ENCODE measurements at regions not wholly inside any gene's neighbourhood (a gene's known extent, or its start where the extent isn't known, plus 50 kb on each side); places are given as distances from the start of the nearest gene placed in this dataset.
"Not testable (repeated sequence)": the region's sequence is repeated elsewhere in the genome, so short reads cannot be mapped to it uniquely, and the experiment has no call there.

GRCh38 chr1:215449147-215449546, 118.0 kb upstream of the KCTD3 start:
- WGBS (ENCODE audit: insufficient coverage) = no CpG with 5 or more reads among the region's 1 CpG
- not testable (repeated sequence) for H3K4me1 ChIP-seq (ENCODE audit: control insufficient read depth, insufficient read depth, low read length)

GRCh38 chr1:215453440-215453839, 113.7 kb upstream of the KCTD3 start:
- Histone ChIP-seq H3K4me3 (ENCODE audit: low read length) (no peak overlapping the region), H3K9me3 (replicated peaks; ENCODE audit: control insufficient read depth, low read depth, low read length) (no peaks in the 10 kb centered on the region), H3K27ac (ENCODE audit: low read length) (no peak overlapping the region), H3K27me3 (ENCODE audit: control insufficient read depth, insufficient read depth, low read length) (no peaks in the 10 kb centered on the region), H3K36me3 (ENCODE audit: control insufficient read depth, insufficient read depth, low read length) (no peaks in the 10 kb centered on the region), H3K4me1 (ENCODE audit: control insufficient read depth, insufficient read depth, low read length) (peaks cover 3% of the 10 kb centered on the region)
- peak; percentile 57 for DNase-seq

More at GRCh38 chr1:215449147-215449546, 118.0 kb upstream of the KCTD3 start:
- DNase-seq; H3K9me3 ChIP-seq (replicated peaks; ENCODE audit: control insufficient read depth, low read depth, low read length); H3K27ac ChIP-seq (ENCODE audit: low read length); H3K27me3 ChIP-seq (ENCODE audit: control insufficient read depth, insufficient read depth, low read length); H3K36me3 ChIP-seq (ENCODE audit: control insufficient read depth, insufficient read depth, low read length); H3K4me3 ChIP-seq (ENCODE audit: low read length): not testable (repeated sequence)

- H3K4me1 ChIP-seq (ENCODE audit: control insufficient read depth, insufficient read depth, low read length) = peaks cover 3% of the 10 kb centered on the region
- no peaks in the 10 kb centered on the region for H3K27me3 ChIP-seq (ENCODE audit: control insufficient read depth, insufficient read depth, low read length)
- no CpG with 5 or more reads among the region's 3 CpGs for WGBS (ENCODE audit: insufficient coverage)
- no peak overlapping the region for H3K4me3 ChIP-seq (ENCODE audit: low read length)
- DNase-seq = peak; percentile 30
- no peaks in the 10 kb centered on the region for H3K36me3 ChIP-seq (ENCODE audit: control insufficient read depth, insufficient read depth, low read length)
- no peaks in the 10 kb centered on the region for H3K9me3 ChIP-seq (replicated peaks; ENCODE audit: control insufficient read depth, low read depth, low read length)
- H3K27ac ChIP-seq (ENCODE audit: low read length) = no peak overlapping the region
Observed at GRCh38 chr1:215457213-215457612, 109.9 kb upstream of the KCTD3 start.

GRCh38 chr1:215458104-215458503, 109.0 kb upstream of the KCTD3 start:
- 66% methylated on average over 6 of the region's 6 CpGs for WGBS (ENCODE audit: insufficient coverage)
- H3K27ac ChIP-seq (ENCODE audit: low read length) = no peak overlapping the region
- H3K4me1 ChIP-seq (ENCODE audit: control insufficient read depth, insufficient read depth, low read length) = peaks cover 3% of the 10 kb centered on the region
- H3K27me3 ChIP-seq (ENCODE audit: control insufficient read depth, insufficient read depth, low read length) = no peaks in the 10 kb centered on the region
- DNase-seq = peak; percentile 33
- H3K4me3 ChIP-seq (ENCODE audit: low read length) = no peak overlapping the region
- H3K9me3 ChIP-seq (replicated peaks; ENCODE audit: control insufficient read depth, low read depth, low read length) = no peaks in the 10 kb centered on the region
- H3K36me3 ChIP-seq (ENCODE audit: control insufficient read depth, insufficient read depth, low read length) = no peaks in the 10 kb centered on the region

- H3K4me3 ChIP-seq (ENCODE audit: low read length) = no peak overlapping the region
- no peaks in the 10 kb centered on the region for H3K9me3 ChIP-seq (replicated peaks; ENCODE audit: control insufficient read depth, low read depth, low read length)
- H3K4me1 ChIP-seq (ENCODE audit: control insufficient read depth, insufficient read depth, low read length) = peaks cover under 1% of the 10 kb centered on the region
- no peak overlapping the region for H3K27ac ChIP-seq (ENCODE audit: low read length)
- no peaks in the 10 kb centered on the region for H3K27me3 ChIP-seq (ENCODE audit: control insufficient read depth, insufficient read depth, low read length)
- no peaks in the 10 kb centered on the region for H3K36me3 ChIP-seq (ENCODE audit: control insufficient read depth, insufficient read depth, low read length)
- no peak for DNase-seq
Observed at GRCh38 chr1:215458562-215458961, 108.5 kb upstream of the KCTD3 start.

- H3K36me3 ChIP-seq (ENCODE audit: control insufficient read depth, insufficient read depth, low read length) = no peaks in the 10 kb centered on the region
- no peak overlapping the region for H3K4me3 ChIP-seq (ENCODE audit: low read length)
- H3K27ac ChIP-seq (ENCODE audit: low read length) = no peak overlapping the region
- 48% methylated on average over 2 of the region's 2 CpGs for WGBS (ENCODE audit: insufficient coverage)
- H3K4me1 ChIP-seq (ENCODE audit: control insufficient read depth, insufficient read depth, low read length) = no peaks in the 10 kb centered on the region
- H3K27me3 ChIP-seq (ENCODE audit: control insufficient read depth, insufficient read depth, low read length) = no peaks in the 10 kb centered on the region
- no peak for DNase-seq
- H3K9me3 ChIP-seq (replicated peaks; ENCODE audit: control insufficient read depth, low read depth, low read length) = no peaks in the 10 kb centered on the region
Observed at GRCh38 chr1:215459136-215459535, 108.0 kb upstream of the KCTD3 start.

- WGBS (ENCODE audit: insufficient coverage) = no CpG with 5 or more reads among the region's 3 CpGs
- H3K4me3 ChIP-seq (ENCODE audit: low read length) = no peak overlapping the region
- no peaks in the 10 kb centered on the region for H3K36me3 ChIP-seq (ENCODE audit: control insufficient read depth, insufficient read depth, low read length)
- no peaks in the 10 kb centered on the region for H3K27me3 ChIP-seq (ENCODE audit: control insufficient read depth, insufficient read depth, low read length)
- no peaks in the 10 kb centered on the region for H3K9me3 ChIP-seq (replicated peaks; ENCODE audit: control insufficient read depth, low read depth, low read length)
- H3K4me1 ChIP-seq (ENCODE audit: control insufficient read depth, insufficient read depth, low read length) = no peaks in the 10 kb centered on the region
- no peak overlapping the region for H3K27ac ChIP-seq (ENCODE audit: low read length)
- no peak for DNase-seq
Observed at GRCh38 chr1:215466361-215466760, 100.7 kb upstream of the KCTD3 start.

- H3K9me3 ChIP-seq (replicated peaks; ENCODE audit: control insufficient read depth, low read depth, low read length) = no peaks in the 10 kb centered on the region
- no peak overlapping the region for H3K4me3 ChIP-seq (ENCODE audit: low read length)
- no peaks in the 10 kb centered on the region for H3K4me1 ChIP-seq (ENCODE audit: control insufficient read depth, insufficient read depth, low read length)
- H3K27ac ChIP-seq (ENCODE audit: low read length) = no peak overlapping the region
- DNase-seq = no peak
- H3K36me3 ChIP-seq (ENCODE audit: control insufficient read depth, insufficient read depth, low read length) = no peaks in the 10 kb centered on the region
- WGBS (ENCODE audit: insufficient coverage) = no CpG with 5 or more reads among the region's 2 CpGs
- no peaks in the 10 kb centered on the region for H3K27me3 ChIP-seq (ENCODE audit: control insufficient read depth, insufficient read depth, low read length)
Observed at GRCh38 chr1:215471463-215471862, 95.6 kb upstream of the KCTD3 start.

GRCh38 chr1:215472723-215473122, 94.4 kb upstream of the KCTD3 start:
- Histone ChIP-seq H3K36me3 (ENCODE audit: control insufficient read depth, insufficient read depth, low read length) (no peaks in the 10 kb centered on the region), H3K4me1 (ENCODE audit: control insufficient read depth, insufficient read depth, low read length) (no peaks in the 10 kb centered on the region), H3K9me3 (replicated peaks; ENCODE audit: control insufficient read depth, low read depth, low read length) (peaks cover 3% of the 10 kb centered on the region), H3K4me3 (ENCODE audit: low read length) (no peak overlapping the region), H3K27me3 (ENCODE audit: control insufficient read depth, insufficient read depth, low read length) (no peaks in the 10 kb centered on the region), H3K27ac (ENCODE audit: low read length) (no peak overlapping the region)
- DNase-seq = no peak

- 40% methylated on average over 1 of the region's 4 CpGs for WGBS (ENCODE audit: insufficient coverage)
- H3K27me3 ChIP-seq (ENCODE audit: control insufficient read depth, insufficient read depth, low read length) = no peaks in the 10 kb centered on the region
- H3K36me3 ChIP-seq (ENCODE audit: control insufficient read depth, insufficient read depth, low read length) = no peaks in the 10 kb centered on the region
- H3K27ac ChIP-seq (ENCODE audit: low read length) = no peak overlapping the region
- peaks cover 3% of the 10 kb centered on the region for H3K9me3 ChIP-seq (replicated peaks; ENCODE audit: control insufficient read depth, low read depth, low read length)
- no peaks in the 10 kb centered on the region for H3K4me1 ChIP-seq (ENCODE audit: control insufficient read depth, insufficient read depth, low read length)
- no peak overlapping the region for H3K4me3 ChIP-seq (ENCODE audit: low read length)
- DNase-seq = peak; percentile 7
Observed at GRCh38 chr1:215473943-215474342, 93.2 kb upstream of the KCTD3 start.

- no peaks in the 10 kb centered on the region for H3K4me1 ChIP-seq (ENCODE audit: control insufficient read depth, insufficient read depth, low read length)
- H3K9me3 ChIP-seq (replicated peaks; ENCODE audit: control insufficient read depth, low read depth, low read length) = peaks cover 3% of the 10 kb centered on the region
- no peaks in the 10 kb centered on the region for H3K27me3 ChIP-seq (ENCODE audit: control insufficient read depth, insufficient read depth, low read length)
- no peaks in the 10 kb centered on the region for H3K36me3 ChIP-seq (ENCODE audit: control insufficient read depth, insufficient read depth, low read length)
- no peak for DNase-seq
- WGBS (ENCODE audit: insufficient coverage) = 95% methylated on average over 6 of the region's 8 CpGs
- no peak overlapping the region for H3K27ac ChIP-seq (ENCODE audit: low read length)
- no peak overlapping the region for H3K4me3 ChIP-seq (ENCODE audit: low read length)
Observed at GRCh38 chr1:215474940-215475339, 92.2 kb upstream of the KCTD3 start.
